Left lobe of liver (tissue), 2 donors: ENCODE measurements at regions not wholly inside any gene's neighbourhood (a gene's known extent, or its start where the extent isn't known, plus 50 kb on each side); places are given as distances from the start of the nearest gene placed in this dataset.

ENCODE experiments used
- ATAC-seq: fragments of 200-7000 bp; cut with Tn5 transposase; one replicate; pipeline ENCODE4 v1.9.1; 2020; ENCODE audit warnings: mild to moderate bottlenecking, moderate library complexity
- DNase-seq: peaks from one replicate; pipeline ENCODE4 v3.0.0-alpha.2; 2020; ENCODE audit warnings: low spot score
- donor health status: DM: no; HTN: no; CAD: no; lungs with moderate emphysema.
- donor health status: DM: no; HTN: yes; CAD: no.

GRCh38 chr19:29371251-29372090, 154.3 kb upstream of the VSTM2B start:
- no peak for ATAC-seq
- no peak for DNase-seq

- DNase-seq (no peak), ATAC-seq (no peak)
Observed at GRCh38 chr19:29372091-29372415, 153.7 kb upstream of the VSTM2B start.

GRCh38 chr19:29372461-29372860, 153.3 kb upstream of the VSTM2B start:
- peak; percentile 14 for DNase-seq
- no peak for ATAC-seq

DNA sequence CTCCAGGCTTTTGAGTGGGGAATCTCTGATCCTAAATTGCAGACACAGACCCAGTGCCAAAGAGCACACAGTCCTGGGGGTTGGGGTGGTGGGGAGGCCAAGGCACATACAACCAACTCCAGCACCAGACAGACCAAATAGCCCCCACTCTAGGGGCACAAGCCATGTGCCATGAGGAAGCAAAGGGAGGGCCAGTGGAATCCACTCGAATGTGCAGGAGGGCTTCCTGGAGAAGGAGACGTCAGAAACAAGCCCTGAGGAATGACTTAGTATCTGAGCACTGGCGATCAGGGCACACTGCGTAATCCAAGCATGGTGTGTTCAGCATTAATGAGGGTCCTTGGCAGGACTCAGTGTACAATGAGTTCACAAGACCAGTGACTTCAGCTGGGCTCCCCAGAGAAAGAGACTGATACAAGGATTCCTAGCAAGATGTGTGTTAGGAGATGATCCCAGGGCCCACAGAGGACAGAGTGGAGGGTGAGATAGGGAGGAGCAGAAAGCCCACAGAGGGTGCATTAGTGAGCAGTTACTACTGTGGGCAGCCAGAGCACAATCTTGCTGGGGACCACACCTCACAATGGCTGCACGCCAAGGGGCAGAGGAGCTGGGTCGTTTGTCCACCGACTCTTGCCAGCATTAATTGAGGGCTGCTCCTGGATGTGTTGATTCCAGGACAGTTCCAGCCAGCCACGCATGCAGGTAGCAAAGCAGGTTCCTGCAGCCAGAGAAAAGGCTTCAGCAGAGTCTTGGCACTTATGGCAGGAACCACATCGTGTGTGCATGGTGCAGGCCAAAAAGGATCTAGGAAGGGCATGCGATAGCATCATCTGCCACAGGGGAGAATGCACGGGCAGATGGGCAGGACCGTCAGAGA, 152.6 kb upstream of the VSTM2B start:
- ATAC-seq: no peak
- peak; percentile 40 for DNase-seq

- ATAC-seq (no peak), DNase-seq (peak; percentile 7)
Observed at GRCh38 chr19:29375429-29376119, 150.2 kb upstream of the VSTM2B start.

DNA sequence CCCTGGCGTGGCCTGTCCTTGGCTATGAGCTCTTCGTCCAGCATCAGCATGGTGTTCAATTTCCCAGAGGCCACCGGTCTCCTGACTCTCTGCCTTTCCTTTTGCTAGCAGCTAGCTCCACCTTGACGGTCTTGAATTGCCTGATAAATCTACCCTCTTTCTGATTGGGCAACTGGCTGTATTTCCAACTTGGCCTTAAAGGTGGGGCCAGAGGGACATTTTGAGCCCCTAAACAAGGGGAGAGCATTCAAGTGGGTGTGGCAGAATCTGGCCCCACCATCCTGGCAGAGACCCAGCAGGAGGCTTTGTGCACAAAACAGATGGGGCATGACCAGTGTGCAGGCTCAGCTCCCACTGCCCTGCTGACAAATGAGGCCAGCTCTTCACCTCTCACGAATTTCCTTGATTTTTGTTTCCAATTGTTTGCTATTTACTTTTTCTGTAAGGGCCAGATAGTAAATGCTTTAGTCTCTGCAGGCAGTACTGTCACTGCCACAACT, 148.9 kb upstream of the VSTM2B start:
- peak; percentile 27 for DNase-seq
- ATAC-seq: no peak

GRCh38 chr19:29378126-29378525, 147.7 kb upstream of the VSTM2B start:
- ATAC-seq: no peak
- DNase-seq: peak; percentile 21

- ATAC-seq (no peak), DNase-seq (peak; percentile 8)
Observed at GRCh38 chr19:29378543-29379080, 147.2 kb upstream of the VSTM2B start.

DNA sequence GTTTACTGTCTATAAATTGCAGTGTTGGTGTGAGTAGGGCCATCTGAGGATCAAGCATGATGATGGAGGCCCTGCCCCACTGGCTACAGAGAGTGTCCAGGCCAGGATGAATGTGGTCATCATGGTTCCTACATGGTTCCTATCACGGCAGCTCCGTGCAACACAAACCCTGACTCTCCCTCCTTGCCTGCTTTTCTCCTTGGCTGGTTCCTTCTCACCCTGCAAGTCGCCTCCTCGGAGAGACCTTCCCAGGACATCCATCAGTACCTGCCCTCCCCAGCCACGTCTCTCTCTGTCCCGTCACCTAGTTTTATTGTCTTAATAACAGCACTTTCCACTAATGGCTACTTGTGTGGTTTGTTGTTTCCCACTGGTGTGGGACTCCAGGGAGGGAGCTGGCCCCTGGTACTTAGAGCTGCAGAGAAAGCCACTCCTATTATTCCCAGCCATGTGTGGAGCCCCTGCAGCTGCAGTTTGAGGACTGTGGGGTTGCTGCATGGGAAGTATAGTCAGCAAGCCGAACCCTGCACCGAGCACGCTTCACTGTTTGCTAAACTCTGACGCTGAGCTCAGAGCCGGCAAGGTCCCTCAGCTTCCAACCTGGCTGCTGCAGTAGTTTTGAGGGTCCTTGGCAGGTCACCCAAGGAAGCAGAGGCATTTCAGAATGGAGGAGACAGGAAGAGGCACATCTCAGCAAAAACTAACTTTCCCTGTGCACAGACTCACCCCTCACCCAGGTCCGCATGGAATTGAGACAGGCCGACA, 146.4 kb upstream of the VSTM2B start:
- ATAC-seq (no peak), DNase-seq (peak; percentile 23)

- DNase-seq: peak; percentile 24
- ATAC-seq: no peak
Observed at GRCh38 chr19:29380581-29380980, 145.2 kb upstream of the VSTM2B start.

- peak; percentile 18 for DNase-seq
Observed at GRCh38 chr19:29381353-29382203, 144.2 kb upstream of the VSTM2B start.

GRCh38 chr19:29383696-29384095, 142.1 kb upstream of the VSTM2B start:
- DNase-seq (no peak), ATAC-seq (no peak)

More at GRCh38 chr19:29381353-29382203, 144.2 kb upstream of the VSTM2B start:
- no peak for ATAC-seq

DNA sequence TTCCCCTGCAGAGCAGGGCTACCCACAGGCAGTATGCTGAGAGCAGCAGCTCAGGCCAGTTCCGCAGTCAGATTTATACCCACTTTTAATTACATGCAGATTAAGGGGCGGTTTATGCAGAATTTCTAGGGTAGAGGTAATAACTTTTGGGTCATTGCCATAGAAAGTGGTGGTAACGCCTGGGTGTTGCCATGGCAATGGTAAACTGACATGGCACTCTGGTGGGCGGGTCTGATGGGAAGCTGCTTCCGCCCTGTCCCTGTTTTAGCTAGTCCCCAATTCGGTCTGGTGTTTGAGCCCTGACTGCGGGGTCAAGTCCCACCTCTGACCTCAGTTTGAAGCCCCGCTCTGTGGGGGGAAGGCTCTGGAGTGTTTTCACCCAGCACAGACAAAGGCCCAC, 141.1 kb upstream of the VSTM2B start:
- ATAC-seq: no peak
- DNase-seq: no peak

GRCh38 chr19:29385191-29385795, 140.5 kb upstream of the VSTM2B start:
- no peak for ATAC-seq
- no peak for DNase-seq

DNA sequence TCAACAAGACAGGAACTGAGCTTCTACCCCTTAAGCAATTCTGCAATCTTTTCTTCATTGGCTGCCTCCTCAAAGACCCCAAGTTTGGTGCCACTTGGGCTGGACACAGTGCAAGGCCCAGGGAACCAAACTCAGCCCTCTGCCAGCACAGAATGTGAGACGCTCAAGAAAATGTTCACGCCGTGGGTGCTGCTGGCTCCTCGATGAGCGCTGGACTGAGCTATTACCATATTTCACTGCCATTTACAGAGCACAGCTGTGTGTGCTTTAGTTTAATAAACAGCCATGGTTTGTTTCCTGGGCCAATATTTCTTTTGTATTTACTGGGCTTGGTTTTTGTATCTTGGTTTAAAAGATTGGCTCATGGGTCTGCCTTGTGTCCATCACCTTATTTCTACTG, 138.8 kb upstream of the VSTM2B start:
- DNase-seq (no peak), ATAC-seq (no peak)

DNA sequence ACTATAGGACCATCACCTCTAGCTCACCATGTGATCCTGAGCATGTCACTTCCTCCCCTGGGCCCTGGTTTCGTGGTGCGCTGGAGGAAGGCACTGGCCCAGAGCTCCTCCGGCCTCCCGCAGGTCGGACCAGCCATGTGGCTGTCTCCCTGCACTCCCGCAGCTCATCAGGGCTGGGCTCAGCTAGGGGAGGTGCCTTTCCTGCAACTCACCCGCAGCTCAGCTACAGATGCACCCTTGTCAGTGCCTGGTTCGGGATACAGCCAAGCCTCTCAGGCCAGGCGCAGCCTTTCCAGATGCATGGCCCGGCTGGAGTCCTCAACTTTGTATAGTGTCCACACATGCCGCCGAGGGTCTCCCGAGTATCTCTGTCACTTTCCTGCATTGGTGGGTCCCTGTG, 138.2 kb upstream of the VSTM2B start:
- no peak for DNase-seq

GRCh38 chr19:29389495-29389894, 136.3 kb upstream of the VSTM2B start:
- ATAC-seq: no peak
- no peak for DNase-seq

More for the DNA sequence above, 138.2 kb upstream of the VSTM2B start:
- ATAC-seq: no peak

- ATAC-seq (no peak), DNase-seq (no peak)
Observed at GRCh38 chr19:29390742-29391141, 135.1 kb upstream of the VSTM2B start.

- no peak for ATAC-seq
- no peak for DNase-seq
Observed at GRCh38 chr19:29393915-29394460, 131.8 kb upstream of the VSTM2B start.
